ENCODE measurements at regions not wholly inside any gene's neighbourhood (a gene's known extent, or its start where the extent isn't known, plus 50 kb on each side); places are given as distances from the start of the nearest gene placed in this dataset.

GRCh38 chr16:88303890-88304819 lies 78.6 kb upstream of the ZNF469 start:
- no peaks in the 10 kb centered on the region for H3K4me1 Mint-ChIP-seq (ENCODE audit: low read depth)
- intact Hi-C loops (cut with micrococcal nuclease), result no loop called here
- CTCF ChIA-PET, result no interaction called here

GRCh38 chr16:88305176-88305575 lies 77.6 kb upstream of the ZNF469 start:
- H3K4me3 Mint-ChIP-seq, result no peak overlapping the region
- POLR2A ChIA-PET, result no interaction called here
- no peak for ATAC-seq

More at GRCh38 chr16:88303890-88304819, 78.6 kb upstream of the ZNF469 start:
- no peak for DNase-seq
- Mint-ChIP-seq H3K27ac (no peak overlapping the region), H3K9me3 (no peaks in the 10 kb centered on the region), H3K4me3 (no peak overlapping the region), H3K36me3 (ENCODE audit: low read depth) (no peaks in the 10 kb centered on the region), H3K27me3 (peaks cover 6% of the 10 kb centered on the region)
- POLR2A ChIA-PET, result no interaction called here
- ATAC-seq, result no peak
- TF ChIP-seq CTCF (IDR thresholded peaks at IDR 0.05), result no peak

GRCh38 chr16:88306411-88306810 lies 76.3 kb upstream of the ZNF469 start:
- ATAC-seq, result no peak
- no peak overlapping the region for H3K27ac Mint-ChIP-seq
- H3K36me3 Mint-ChIP-seq (ENCODE audit: low read depth), result no peaks in the 10 kb centered on the region
- no peaks in the 10 kb centered on the region for H3K9me3 Mint-ChIP-seq
- no peak overlapping the region for H3K4me3 Mint-ChIP-seq
- POLR2A ChIA-PET, result no interaction called here
- CTCF ChIA-PET, result no interaction called here
- DNase-seq, result no peak
- TF ChIP-seq CTCF (IDR thresholded peaks at IDR 0.05), result no peak
- intact Hi-C loops (cut with micrococcal nuclease), result no loop called here
- peaks cover 3% of the 10 kb centered on the region for H3K27me3 Mint-ChIP-seq
- no peaks in the 10 kb centered on the region for H3K4me1 Mint-ChIP-seq (ENCODE audit: low read depth)

More at GRCh38 chr16:88305176-88305575, 77.6 kb upstream of the ZNF469 start:
- Mint-ChIP-seq H3K36me3 (ENCODE audit: low read depth) (no peaks in the 10 kb centered on the region), H3K9me3 (no peaks in the 10 kb centered on the region), H3K4me1 (ENCODE audit: low read depth) (no peaks in the 10 kb centered on the region), H3K27ac (no peak overlapping the region), H3K27me3 (peaks cover 5% of the 10 kb centered on the region)
- CTCF ChIA-PET, result no interaction called here
- intact Hi-C loops (cut with micrococcal nuclease), result no loop called here
- no peak for DNase-seq
- no peak for TF ChIP-seq CTCF (IDR thresholded peaks at IDR 0.05)

- intact Hi-C loops (cut with micrococcal nuclease), result no loop called here
- Mint-ChIP-seq H3K27ac (no peak overlapping the region), H3K9me3 (peaks cover 1% of the 10 kb centered on the region), H3K4me3 (no peak overlapping the region), H3K36me3 (ENCODE audit: low read depth) (no peaks in the 10 kb centered on the region), H3K27me3 (peaks cover 1% of the 10 kb centered on the region), H3K4me1 (ENCODE audit: low read depth) (no peaks in the 10 kb centered on the region)
- no peak for DNase-seq
- no peak for ATAC-seq
- no peak for TF ChIP-seq CTCF (IDR thresholded peaks at IDR 0.05)
- ChIA-PET POLR2A (no interaction called here), CTCF (no interaction called here)
These were observed 75.8 kb upstream of the ZNF469 start for GRCh38 chr16:88306860-88307545.

Measured in activated CD8-positive, alpha-beta T cell treated with anti-CD3 and anti-CD28 coated beads for 36 hours (primary cell).